ENCODE measurements at regions not wholly inside any gene's neighbourhood (a gene's known extent, or its start where the extent isn't known, plus 50 kb on each side); places are given as distances from the start of the nearest gene placed in this dataset.
"Not testable (repeated sequence)": the region's sequence is repeated elsewhere in the genome, so short reads cannot be mapped to it uniquely, and the experiment has no call there.

DNA sequence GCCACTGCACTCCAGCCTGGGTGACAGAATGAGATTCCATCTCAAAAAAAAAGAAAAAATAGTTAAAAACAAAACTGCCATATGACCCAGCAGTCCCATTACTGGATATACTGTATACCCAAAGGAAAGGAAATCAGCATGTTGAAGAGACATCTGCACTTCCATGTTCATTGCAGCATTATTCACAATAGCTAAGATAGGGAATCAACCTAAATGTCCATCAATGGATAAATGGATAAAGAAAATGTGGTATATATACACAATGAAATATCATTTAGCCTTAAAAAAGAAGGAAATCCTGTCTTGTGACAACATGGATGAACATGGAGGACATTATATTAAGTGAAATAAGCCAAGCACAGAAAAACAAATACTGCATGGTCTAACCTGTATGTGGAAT lies 160.7 kb downstream of the DUSP6 start:
- TF ChIP-seq, protein P1, sequence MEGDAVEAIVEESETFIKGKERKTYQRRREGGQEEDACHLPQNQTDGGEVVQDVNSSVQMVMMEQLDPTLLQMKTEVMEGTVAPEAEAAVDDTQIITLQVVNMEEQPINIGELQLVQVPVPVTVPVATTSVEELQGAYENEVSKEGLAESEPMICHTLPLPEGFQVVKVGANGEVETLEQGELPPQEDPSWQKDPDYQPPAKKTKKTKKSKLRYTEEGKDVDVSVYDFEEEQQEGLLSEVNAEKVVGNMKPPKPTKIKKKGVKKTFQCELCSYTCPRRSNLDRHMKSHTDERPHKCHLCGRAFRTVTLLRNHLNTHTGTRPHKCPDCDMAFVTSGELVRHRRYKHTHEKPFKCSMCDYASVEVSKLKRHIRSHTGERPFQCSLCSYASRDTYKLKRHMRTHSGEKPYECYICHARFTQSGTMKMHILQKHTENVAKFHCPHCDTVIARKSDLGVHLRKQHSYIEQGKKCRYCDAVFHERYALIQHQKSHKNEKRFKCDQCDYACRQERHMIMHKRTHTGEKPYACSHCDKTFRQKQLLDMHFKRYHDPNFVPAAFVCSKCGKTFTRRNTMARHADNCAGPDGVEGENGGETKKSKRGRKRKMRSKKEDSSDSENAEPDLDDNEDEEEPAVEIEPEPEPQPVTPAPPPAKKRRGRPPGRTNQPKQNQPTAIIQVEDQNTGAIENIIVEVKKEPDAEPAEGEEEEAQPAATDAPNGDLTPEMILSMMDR (IDR thresholded peaks at IDR 0.05), result not testable (repeated sequence)
- TF ChIP-seq POLR2A (IDR thresholded peaks at IDR 0.05), result not testable (repeated sequence)
